OCI-LY3 (cell line): ENCODE measurements at regions not wholly inside any gene's neighbourhood (a gene's known extent, or its start where the extent isn't known, plus 50 kb on each side); places are given as distances from the start of the nearest gene placed in this dataset.
A peak's percentile ranks its signal among the peaks of the same experiment; 100 is the strongest.

ENCODE experiments used
- H2AFZ ChIP-seq: fragments of 200-600, 300-600 bp; shearing (Covaris generic); 2 replicates; pipeline ENCODE4 v1.6.0; 2014; ENCODE audit warnings: antibody characterized with exemption, low read depth, low read length
- H3K27ac ChIP-seq: fragments of 200-600, 300-600 bp; sonication (generic); 2 replicates; pipeline ENCODE4 v1.5.1; 2014; ENCODE audit warnings: mild to moderate bottlenecking, low read length, moderate library complexity, mixed read lengths
- H3K27me3 ChIP-seq: fragments of 200-600, 300-600 bp; sonication (generic); 2 replicates; pipeline ENCODE4 v1.6.1; 2014; ENCODE audit warnings: low read depth, low read length, mixed read lengths
- H3K36me3 ChIP-seq: fragments of 200-600, 300-600 bp; sonication (generic); replicated peaks from 2 replicates; pipeline ENCODE3; 2014; ENCODE audit warnings: low read depth, low read length, mixed read lengths
- H3K4me1 ChIP-seq: fragments of 300-600, 200-600 bp; sonication (generic); 2 replicates; pipeline ENCODE4 v1.6.1; 2014; ENCODE audit warnings: low read length, mixed read lengths
- H3K4me2 ChIP-seq: fragments of 200-600, 300-600 bp; sonication (generic); 2 replicates; pipeline ENCODE4 v1.6.1; 2014; ENCODE audit warnings: low read length, mixed read lengths
- H3K4me3 ChIP-seq: fragments of 300-600, 200-600 bp; sonication (generic); 2 replicates; pipeline ENCODE4 v1.5.1; 2014; ENCODE audit warnings: antibody characterized with exemption, mild to moderate bottlenecking, low read length, moderate library complexity
- H3K79me2 ChIP-seq: fragments of 300-600, 200-600 bp; shearing (Covaris generic); 2 replicates; pipeline ENCODE4 v1.6.1; 2014; ENCODE audit warnings: mild to moderate bottlenecking, low read length, mixed read lengths
- H3K9ac ChIP-seq: fragments of 300-600, 200-600 bp; shearing (Covaris generic); 2 replicates; pipeline ENCODE4 v1.6.0; 2014; ENCODE audit warnings: mild to moderate bottlenecking, low read length, moderate library complexity
- H3K9me3 ChIP-seq: fragments of 200-600, 300-600 bp; shearing (Covaris generic); 2 replicates; pipeline ENCODE4 v1.6.1; 2014; ENCODE audit warnings: low read length, mixed read lengths; ENCODE audit not compliant: insufficient read depth
- H4K20me1 ChIP-seq: fragments of 200-600, 300-600 bp; sonication (generic); 2 replicates; pipeline ENCODE4 v1.6.1; 2016; ENCODE audit warnings: low read length, mixed read lengths; ENCODE audit not compliant: insufficient read depth
- CTCF ChIP-seq: fragments of 200-600, 300-600 bp; sonication (generic); IDR thresholded peaks from 2 replicates; pipeline ENCODE4 v1.5.1; 2014; ENCODE audit warnings: antibody characterized with exemption, low read length, low read depth
- EZH2phosphoT487 ChIP-seq: fragments of 200-600 bp; shearing (Covaris generic); IDR thresholded peaks from 2 replicates; pipeline ENCODE4 v1.6.1; 2018; ENCODE audit warnings: antibody characterized with exemption, mixed run types, low read depth

DNA sequence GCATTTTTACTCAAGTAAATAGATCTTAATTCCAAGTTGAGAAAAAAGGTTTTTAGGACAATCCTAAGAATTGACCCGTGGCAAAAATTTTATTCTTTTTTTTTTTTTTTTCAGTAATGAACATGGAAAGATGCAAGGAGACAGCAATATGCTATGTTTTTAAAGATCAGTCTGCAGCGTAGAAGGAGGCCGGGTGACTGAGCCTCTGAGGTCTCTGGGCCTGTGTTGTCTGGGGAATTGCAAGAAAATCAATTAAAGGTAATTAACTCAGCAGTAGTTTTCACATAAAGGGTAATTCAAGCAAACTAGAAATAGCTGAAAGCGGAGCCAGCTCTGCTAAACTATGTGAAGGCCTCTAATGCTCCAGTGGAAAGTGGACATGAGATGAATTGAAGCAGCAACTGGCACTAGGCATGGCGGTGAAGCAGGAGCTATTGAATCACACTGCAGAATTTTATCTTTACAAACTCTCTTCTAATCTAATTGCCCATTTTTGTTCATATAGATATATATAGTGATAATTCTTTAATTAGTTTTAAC, 285.2 kb upstream of the ITGA1 start:
- no peak overlapping the region for H3K4me3 ChIP-seq
- H3K79me2 ChIP-seq, result no peaks in the 10 kb centered on the region
- H3K27ac ChIP-seq, result no peak overlapping the region
- H3K9me3 ChIP-seq, result no peaks in the 10 kb centered on the region
- H2AFZ ChIP-seq, result no peak overlapping the region
- peaks cover 10% of the 10 kb centered on the region for H3K4me1 ChIP-seq
- H3K4me2 ChIP-seq, result no peak overlapping the region
- TF ChIP-seq EZH2phosphoT487 (no peak), CTCF (no peak)
- H4K20me1 ChIP-seq, result no peaks in the 10 kb centered on the region
- no peaks in the 10 kb centered on the region for H3K36me3 ChIP-seq
- no peak overlapping the region for H3K9ac ChIP-seq
- no peaks in the 10 kb centered on the region for H3K27me3 ChIP-seq

GRCh38 chr5:52504584-52505240, 283.0 kb upstream of the ITGA1 start:
- no peak overlapping the region; the same call in 1 of the 2 replicates for H3K4me3 ChIP-seq

GRCh38 chr5:52517667-52518066, 270.0 kb upstream of the ITGA1 start:
- H2AFZ ChIP-seq, result no peak overlapping the region
- no peaks in the 10 kb centered on the region for H3K27me3 ChIP-seq
- no peak overlapping the region for H3K9ac ChIP-seq
- H3K9me3 ChIP-seq, result no peaks in the 10 kb centered on the region
- no peaks in the 10 kb centered on the region for H3K4me1 ChIP-seq
- no peak overlapping the region for H3K27ac ChIP-seq
- no peaks in the 10 kb centered on the region for H4K20me1 ChIP-seq
- TF ChIP-seq EZH2phosphoT487, result no peak
- no peak for TF ChIP-seq CTCF
- no peaks in the 10 kb centered on the region for H3K36me3 ChIP-seq
- no peak overlapping the region for H3K4me3 ChIP-seq
- H3K79me2 ChIP-seq, result no peaks in the 10 kb centered on the region
- H3K4me2 ChIP-seq, result no peak overlapping the region

More at GRCh38 chr5:52504584-52505240, 283.0 kb upstream of the ITGA1 start:
- no peak overlapping the region for H3K27ac ChIP-seq
- H3K9ac ChIP-seq, result no peak overlapping the region
- H3K9me3 ChIP-seq, result no peaks in the 10 kb centered on the region
- no peaks in the 10 kb centered on the region for H3K79me2 ChIP-seq
- H3K36me3 ChIP-seq, result no peaks in the 10 kb centered on the region
- H2AFZ ChIP-seq, result no peak overlapping the region
- H3K4me1 ChIP-seq, result peaks cover 16% of the 10 kb centered on the region
- H3K4me2 ChIP-seq, result peak overlapping the region; percentile 48
- no peak for TF ChIP-seq EZH2phosphoT487
- TF ChIP-seq CTCF, result no peak
- H3K27me3 ChIP-seq, result no peaks in the 10 kb centered on the region
- no peaks in the 10 kb centered on the region for H4K20me1 ChIP-seq

- Histone ChIP-seq H3K9me3 (no peaks in the 10 kb centered on the region), H3K27me3 (no peaks in the 10 kb centered on the region), H3K27ac (no peak overlapping the region), H3K79me2 (no peaks in the 10 kb centered on the region), H4K20me1 (no peaks in the 10 kb centered on the region), H3K4me1 (no peaks in the 10 kb centered on the region), H3K36me3 (no peaks in the 10 kb centered on the region), H3K4me2 (no peak overlapping the region), H2AFZ (no peak overlapping the region), H3K9ac (no peak overlapping the region), H3K4me3 (no peak overlapping the region)
- no peak for TF ChIP-seq CTCF
- TF ChIP-seq EZH2phosphoT487, result no peak
Observed at GRCh38 chr5:52520171-52520570, 267.5 kb upstream of the ITGA1 start.
